ENCODE measurements at regions not wholly inside any gene's neighbourhood (a gene's known extent, or its start where the extent isn't known, plus 50 kb on each side); places are given as distances from the start of the nearest gene placed in this dataset.

- H3K27me3 Mint-ChIP-seq (ENCODE audit: insufficient read depth) = peaks cover 2% of the 10 kb centered on the region
- no peak overlapping the region for H3K4me3 Mint-ChIP-seq
- no peak for TF ChIP-seq CTCF (IDR thresholded peaks at IDR 0.05)
- no peaks in the 10 kb centered on the region; the same call in 1 of the 2 replicates for H3K9me3 Mint-ChIP-seq
- H3K4me1 Mint-ChIP-seq (ENCODE audit: low read depth) = peaks cover 11% of the 10 kb centered on the region; the same call in 1 of the 2 replicates
- no peak overlapping the region for H3K27ac Mint-ChIP-seq
- H3K36me3 Mint-ChIP-seq (ENCODE audit: low read depth) = no peaks in the 10 kb centered on the region
- DNase-seq = no peak
Measured at GRCh38 chr13:76635232-76636230, 250.7 kb downstream of the KCTD12 start.

- no peak for TF ChIP-seq CTCF (IDR thresholded peaks at IDR 0.05)
- H3K9me3 Mint-ChIP-seq = peaks cover 6% of the 10 kb centered on the region
- H3K27ac Mint-ChIP-seq = no peak overlapping the region
- peaks cover 4% of the 10 kb centered on the region for H3K27me3 Mint-ChIP-seq (ENCODE audit: insufficient read depth)
- no peaks in the 10 kb centered on the region for H3K36me3 Mint-ChIP-seq (ENCODE audit: low read depth)
- DNase-seq = no peak
- no peak overlapping the region for H3K4me3 Mint-ChIP-seq
- peaks cover 11% of the 10 kb centered on the region; the same call in 1 of the 2 replicates for H3K4me1 Mint-ChIP-seq (ENCODE audit: low read depth)
Measured at GRCh38 chr13:76634431-76635191, 251.6 kb downstream of the KCTD12 start.

- H3K27me3 Mint-ChIP-seq (ENCODE audit: insufficient read depth) = peaks cover 4% of the 10 kb centered on the region; the same call in 1 of the 2 replicates
- H3K4me3 Mint-ChIP-seq = no peak overlapping the region
- H3K9me3 Mint-ChIP-seq = peaks cover 18% of the 10 kb centered on the region
- H3K27ac Mint-ChIP-seq = no peak overlapping the region
- H3K4me1 Mint-ChIP-seq (ENCODE audit: low read depth) = no peaks in the 10 kb centered on the region; the same call in 1 of the 2 replicates
- H3K36me3 Mint-ChIP-seq (ENCODE audit: low read depth) = no peaks in the 10 kb centered on the region; the same call in 1 of the 2 replicates
- no peak for TF ChIP-seq CTCF (IDR thresholded peaks at IDR 0.05)
- no peak for DNase-seq
Measured at GRCh38 chr13:76632401-76633044, 253.7 kb downstream of the KCTD12 start.

GRCh38 chr13:76630629-76631230 is 255.5 kb downstream of the KCTD12 start:
- peaks cover 4% of the 10 kb centered on the region; the same call in 1 of the 2 replicates for H3K27me3 Mint-ChIP-seq (ENCODE audit: insufficient read depth)
- H3K4me3 Mint-ChIP-seq = no peak overlapping the region

More at GRCh38 chr13:76630629-76631230, 255.5 kb downstream of the KCTD12 start:
- peaks cover 21% of the 10 kb centered on the region for H3K9me3 Mint-ChIP-seq
- TF ChIP-seq CTCF (IDR thresholded peaks at IDR 0.05) = no peak
- no peak for DNase-seq
- H3K27ac Mint-ChIP-seq = no peak overlapping the region
- no peaks in the 10 kb centered on the region for H3K4me1 Mint-ChIP-seq (ENCODE audit: low read depth)
- H3K36me3 Mint-ChIP-seq (ENCODE audit: low read depth) = no peaks in the 10 kb centered on the region; the same call in 1 of the 2 replicates
